WTC11 (cell line): ENCODE measurements at regions not wholly inside any gene's neighbourhood (a gene's known extent, or its start where the extent isn't known, plus 50 kb on each side); places are given as distances from the start of the nearest gene placed in this dataset.

Experiments
- ATAC-seq: fragments of 200-7000 bp; cut with Tn5 transposase; 2 replicates; pipeline ENCODE4 v1.10.0; 2021; ENCODE audit warnings: mild to moderate bottlenecking, moderate library complexity
- CTCF ChIA-PET: fragments of 300-600 bp; sonication (Branson Sonifier 250); formaldehyde crosslinking; loops from one replicate; lab custom pipeline; 2021; ENCODE audit warnings: antibody characterized with exemption; lab: Charles Lee
- POLR2A ChIA-PET: fragments of 350-600 bp; sonication (Branson Sonifier 250); formaldehyde crosslinking; loops from one replicate; lab custom pipeline; 2021; ENCODE audit warnings: antibody characterized with exemption; lab: Charles Lee
- DNase-seq: peaks from one replicate; pipeline ENCODE4 v3.0.0; 2021; ENCODE audit warnings: low spot score
- H3K27ac Mint-ChIP-seq: 2 replicates; pipeline ENCODE4 v1.8.0; 2021; ENCODE audit warnings: mixed read lengths
- H3K27me3 Mint-ChIP-seq: 2 replicates; pipeline ENCODE4 v1.8.0; 2021; ENCODE audit warnings: low read depth, mild to moderate bottlenecking, moderate library complexity, mixed read lengths
- H3K36me3 Mint-ChIP-seq: 2 replicates; pipeline ENCODE4 v1.8.0; 2021; ENCODE audit warnings: mixed read lengths
- H3K4me1 Mint-ChIP-seq: 2 replicates; pipeline ENCODE4 v1.8.0; 2022; ENCODE audit warnings: mixed read lengths
- H3K4me3 Mint-ChIP-seq: 2 replicates; pipeline ENCODE4 v1.8.0; 2021; ENCODE audit warnings: mild to moderate bottlenecking, moderate library complexity, mixed read lengths
- H3K9me3 Mint-ChIP-seq: 2 replicates; pipeline ENCODE4 v1.8.0; 2021; ENCODE audit warnings: mixed read lengths
- ELF4 ChIP-seq: sonication (generic); formaldehyde crosslinking; IDR thresholded peaks from 2 replicates; pipeline ENCODE4 v1.8.1; 2022; ENCODE audit warnings: low read depth, mild to moderate bottlenecking, moderate library complexity, missing genetic modification reagents
- JAZF1 ChIP-seq: fragments of 250-450 bp; sonication (Bioruptor Pico); IDR thresholded peaks from 2 replicates; pipeline ENCODE4 v1.9.0; 2021; ENCODE audit warnings: moderate library complexity, mild to moderate bottlenecking, inconsistent platforms
- NFE2L1 ChIP-seq: sonication (generic); formaldehyde crosslinking; IDR thresholded peaks from 2 replicates; pipeline ENCODE4 v1.8.1; 2023; ENCODE audit warnings: missing genetic modification reagents
- NR1H2 ChIP-seq: sonication (generic); formaldehyde crosslinking; IDR thresholded peaks from 2 replicates; pipeline ENCODE4 v1.9.0; 2021; ENCODE audit warnings: mild to moderate bottlenecking, moderate library complexity, missing genetic modification reagents
- RORB ChIP-seq: fragments of 250-450 bp; sonication (Bioruptor Pico); IDR thresholded peaks from 2 replicates; pipeline ENCODE4 v1.9.0; 2021; ENCODE audit warnings: mild to moderate bottlenecking
- TCF7 ChIP-seq: sonication (generic); formaldehyde crosslinking; IDR thresholded peaks from 2 replicates; pipeline ENCODE4 v1.8.0; 2022; ENCODE audit warnings: mild to moderate bottlenecking, low read depth, missing genetic modification reagents, moderate library complexity
- TEAD1 ChIP-seq: sonication (generic); formaldehyde crosslinking; IDR thresholded peaks from 2 replicates; pipeline ENCODE4 v1.8.0; 2022; ENCODE audit warnings: mild to moderate bottlenecking, missing genetic modification reagents
- ZNF317 ChIP-seq: sonication (generic); formaldehyde crosslinking; IDR thresholded peaks from 2 replicates; pipeline ENCODE4 v1.8.1; 2023; ENCODE audit warnings: low read depth, mild to moderate bottlenecking, moderate library complexity, missing genetic modification reagents, borderline replicate concordance
- ZNF416 ChIP-seq: fragments of 250-450 bp; sonication (Bioruptor Pico); IDR thresholded peaks from 2 replicates; pipeline ENCODE4 v1.9.0; 2021; ENCODE audit warnings: mild to moderate bottlenecking, inconsistent platforms
- TF ChIP-seq, protein P1 (sequence below): sonication (generic); formaldehyde crosslinking; conservative IDR thresholded peaks from 2 replicates; pipeline ENCODE4 v1.8.1; 2023; ENCODE audit warnings: mild to moderate bottlenecking, low read depth, missing genetic modification reagents, moderate library complexity
- TF ChIP-seq, protein P2 (sequence below): sonication (generic); formaldehyde crosslinking; IDR thresholded peaks from 2 replicates; pipeline ENCODE4 v1.8.0; 2022; ENCODE audit warnings: mild to moderate bottlenecking, missing genetic modification reagents
- TF ChIP-seq, protein P3 (sequence below): sonication (generic); formaldehyde crosslinking; conservative IDR thresholded peaks from 2 replicates; pipeline ENCODE4 v1.8.1; 2022; ENCODE audit warnings: mild to moderate bottlenecking, missing genetic modification reagents
- TF ChIP-seq, protein P4 (sequence below): sonication (generic); formaldehyde crosslinking; IDR thresholded peaks from 2 replicates; pipeline ENCODE4 v1.8.0; 2022; ENCODE audit warnings: missing genetic modification reagents
- TF ChIP-seq, protein P5 (sequence below): fragments of 250-450 bp; sonication (Bioruptor Pico); IDR thresholded peaks from 2 replicates; pipeline ENCODE4 v1.9.0; 2021; ENCODE audit warnings: mild to moderate bottlenecking

DNA sequence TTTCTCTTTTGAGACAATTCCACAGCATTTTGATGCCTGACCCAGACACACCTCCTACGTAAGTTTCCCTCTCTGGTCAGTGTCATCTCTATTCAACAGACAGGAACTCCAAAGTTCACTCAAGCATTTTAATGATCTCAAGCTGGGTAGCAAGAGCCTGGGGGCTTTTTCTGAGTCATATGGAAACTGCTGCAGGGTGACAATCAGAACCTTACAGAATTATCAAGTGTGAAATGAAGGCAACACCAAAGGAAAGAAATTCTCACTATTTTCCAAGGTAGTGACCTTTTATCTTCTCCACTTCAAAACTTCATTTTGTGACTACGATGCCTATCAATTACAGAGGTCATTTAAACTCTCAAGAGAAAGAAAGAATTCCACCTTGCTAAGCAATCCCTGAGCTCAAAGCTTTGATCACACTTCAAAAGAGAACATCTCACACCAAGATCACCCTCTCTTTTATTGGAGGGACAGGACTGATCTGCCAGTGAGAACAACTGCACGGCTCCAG is 229.0 kb upstream of the ZC3H12C start (continued):
- TF ChIP-seq, protein P1, sequence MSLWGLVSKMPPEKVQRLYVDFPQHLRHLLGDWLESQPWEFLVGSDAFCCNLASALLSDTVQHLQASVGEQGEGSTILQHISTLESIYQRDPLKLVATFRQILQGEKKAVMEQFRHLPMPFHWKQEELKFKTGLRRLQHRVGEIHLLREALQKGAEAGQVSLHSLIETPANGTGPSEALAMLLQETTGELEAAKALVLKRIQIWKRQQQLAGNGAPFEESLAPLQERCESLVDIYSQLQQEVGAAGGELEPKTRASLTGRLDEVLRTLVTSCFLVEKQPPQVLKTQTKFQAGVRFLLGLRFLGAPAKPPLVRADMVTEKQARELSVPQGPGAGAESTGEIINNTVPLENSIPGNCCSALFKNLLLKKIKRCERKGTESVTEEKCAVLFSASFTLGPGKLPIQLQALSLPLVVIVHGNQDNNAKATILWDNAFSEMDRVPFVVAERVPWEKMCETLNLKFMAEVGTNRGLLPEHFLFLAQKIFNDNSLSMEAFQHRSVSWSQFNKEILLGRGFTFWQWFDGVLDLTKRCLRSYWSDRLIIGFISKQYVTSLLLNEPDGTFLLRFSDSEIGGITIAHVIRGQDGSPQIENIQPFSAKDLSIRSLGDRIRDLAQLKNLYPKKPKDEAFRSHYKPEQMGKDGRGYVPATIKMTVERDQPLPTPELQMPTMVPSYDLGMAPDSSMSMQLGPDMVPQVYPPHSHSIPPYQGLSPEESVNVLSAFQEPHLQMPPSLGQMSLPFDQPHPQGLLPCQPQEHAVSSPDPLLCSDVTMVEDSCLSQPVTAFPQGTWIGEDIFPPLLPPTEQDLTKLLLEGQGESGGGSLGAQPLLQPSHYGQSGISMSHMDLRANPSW (CRISPR knock-in tag) = no peak
- TF ChIP-seq, protein P2, sequence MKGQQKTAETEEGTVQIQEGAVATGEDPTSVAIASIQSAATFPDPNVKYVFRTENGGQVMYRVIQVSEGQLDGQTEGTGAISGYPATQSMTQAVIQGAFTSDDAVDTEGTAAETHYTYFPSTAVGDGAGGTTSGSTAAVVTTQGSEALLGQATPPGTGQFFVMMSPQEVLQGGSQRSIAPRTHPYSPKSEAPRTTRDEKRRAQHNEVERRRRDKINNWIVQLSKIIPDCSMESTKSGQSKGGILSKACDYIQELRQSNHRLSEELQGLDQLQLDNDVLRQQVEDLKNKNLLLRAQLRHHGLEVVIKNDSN (CRISPR knock-in tag) = no peak
- TF ChIP-seq ZNF416 = no peak
- TF ChIP-seq, protein P3, sequence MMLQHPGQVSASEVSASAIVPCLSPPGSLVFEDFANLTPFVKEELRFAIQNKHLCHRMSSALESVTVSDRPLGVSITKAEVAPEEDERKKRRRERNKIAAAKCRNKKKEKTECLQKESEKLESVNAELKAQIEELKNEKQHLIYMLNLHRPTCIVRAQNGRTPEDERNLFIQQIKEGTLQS (CRISPR knock-in tag) = no peak
- no peak for TF ChIP-seq ZNF317
- TF ChIP-seq NFE2L1 (CRISPR knock-in tag) = no peak
- TF ChIP-seq, all 79 proteins: peak for 0

DNA sequence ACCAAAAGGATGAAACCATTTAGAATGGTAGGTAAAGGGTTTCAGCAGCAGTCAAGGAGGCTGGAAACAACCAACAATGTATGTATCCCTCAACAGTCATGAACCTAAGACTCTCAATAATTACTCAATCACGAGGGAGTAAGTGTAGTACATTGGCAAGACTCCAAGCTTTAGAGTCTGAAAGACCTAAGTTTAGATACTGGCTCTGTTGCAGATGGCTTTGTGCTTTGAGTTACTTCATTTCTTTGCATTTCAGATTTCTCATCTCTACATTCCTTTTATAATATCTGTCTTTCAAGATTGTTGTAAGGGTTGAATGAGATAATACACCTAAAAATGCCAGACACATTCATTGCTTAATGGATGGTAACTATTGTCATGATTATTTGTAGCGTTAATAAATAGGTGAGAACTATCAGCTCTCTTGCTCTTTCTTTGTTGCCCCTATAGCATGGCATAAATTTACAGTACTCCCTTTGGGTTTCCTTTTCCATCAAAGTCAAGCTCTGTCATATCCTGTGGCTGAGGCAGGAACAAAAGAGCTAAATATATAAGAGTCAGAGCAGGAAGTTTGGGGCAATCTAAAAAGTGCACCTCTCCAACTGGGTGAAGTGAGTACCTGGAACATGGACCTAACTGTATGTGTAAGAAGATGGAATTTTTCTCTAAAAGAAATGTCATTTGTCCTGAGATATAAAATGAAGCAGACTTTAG is 228.2 kb upstream of the ZC3H12C start:
- no peak for ATAC-seq
- no peaks in the 10 kb centered on the region for H3K9me3 Mint-ChIP-seq
- POLR2A ChIA-PET = interaction anchor here (0.9 kb wide), 1 partner anchor 17 kb away, joined by 3 read pairs; no protein-coding TSS in a partner anchor
- no peak for TF ChIP-seq TCF7 (CRISPR knock-in tag)
- TF ChIP-seq, protein P1 (CRISPR knock-in tag) = no peak
- no peak for TF ChIP-seq NR1H2 (CRISPR knock-in tag)
- no peak for TF ChIP-seq RORB (CRISPR knock-in tag)
- no peak for TF ChIP-seq TEAD1 (CRISPR knock-in tag)
- no peak for TF ChIP-seq ELF4 (CRISPR knock-in tag)
- TF ChIP-seq, all 79 proteins: peak for 0
- Mint-ChIP-seq H3K27me3 (no peaks in the 10 kb centered on the region), H3K27ac (no peak overlapping the region), H3K4me3 (no peak overlapping the region), H3K36me3 (no peaks in the 10 kb centered on the region), H3K4me1 (peaks cover 14% of the 10 kb centered on the region)
- CTCF ChIA-PET = interaction anchor here (1.0 to 1.9 kb wide), 3 partner anchors 9 to 74 kb away, joined by 3 to 10 read pairs (median 9); no protein-coding TSS in a partner anchor
- DNase-seq = no peak

DNA sequence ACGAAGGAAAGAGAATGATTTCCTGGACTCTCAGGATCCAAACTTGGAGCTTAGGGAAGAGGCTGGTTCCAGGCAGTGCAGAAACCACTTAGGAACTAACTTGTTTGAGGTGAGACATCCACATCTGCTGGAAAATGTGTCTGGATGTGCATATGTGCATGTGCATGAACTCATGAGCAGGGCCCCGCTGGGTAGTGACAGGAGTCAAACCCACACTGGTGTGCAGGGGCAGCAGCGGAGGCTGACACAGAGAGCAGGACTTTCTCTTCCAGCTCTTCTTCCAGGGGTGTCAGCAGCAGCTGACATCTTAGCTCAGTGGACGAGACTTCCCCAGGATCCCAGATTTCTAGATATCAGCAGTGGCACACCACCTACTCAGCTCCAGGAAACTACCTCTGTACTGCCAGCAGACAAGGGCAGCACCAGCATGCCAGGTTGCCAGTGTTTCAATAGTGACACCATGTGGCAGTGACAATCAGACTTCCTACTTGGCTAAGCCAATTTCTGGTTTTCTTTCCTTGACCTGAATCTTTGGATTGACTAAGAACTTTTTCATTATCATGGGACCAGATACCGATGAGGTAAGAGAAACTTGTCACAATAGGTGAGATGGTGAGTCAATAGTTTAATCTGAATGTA is 227.5 kb upstream of the ZC3H12C start:
- CTCF ChIA-PET = interaction anchor here (1.0 to 1.9 kb wide), 3 partner anchors 10 to 74 kb away, joined by 3 to 10 read pairs (median 9); no protein-coding TSS in a partner anchor
- Mint-ChIP-seq H3K4me1 (peaks cover 14% of the 10 kb centered on the region), H3K9me3 (no peaks in the 10 kb centered on the region), H3K27ac (no peak overlapping the region), H3K4me3 (no peak overlapping the region), H3K36me3 (no peaks in the 10 kb centered on the region), H3K27me3 (no peaks in the 10 kb centered on the region)
- peak; percentile 12 for DNase-seq
- ATAC-seq = peak; percentile 71
- POLR2A ChIA-PET = interaction anchor here (0.9 kb wide), 1 partner anchor 18 kb away, joined by 3 read pairs; no protein-coding TSS in a partner anchor
- TF ChIP-seq, protein P1 (CRISPR knock-in tag) = no peak
- TF ChIP-seq, protein P4, sequence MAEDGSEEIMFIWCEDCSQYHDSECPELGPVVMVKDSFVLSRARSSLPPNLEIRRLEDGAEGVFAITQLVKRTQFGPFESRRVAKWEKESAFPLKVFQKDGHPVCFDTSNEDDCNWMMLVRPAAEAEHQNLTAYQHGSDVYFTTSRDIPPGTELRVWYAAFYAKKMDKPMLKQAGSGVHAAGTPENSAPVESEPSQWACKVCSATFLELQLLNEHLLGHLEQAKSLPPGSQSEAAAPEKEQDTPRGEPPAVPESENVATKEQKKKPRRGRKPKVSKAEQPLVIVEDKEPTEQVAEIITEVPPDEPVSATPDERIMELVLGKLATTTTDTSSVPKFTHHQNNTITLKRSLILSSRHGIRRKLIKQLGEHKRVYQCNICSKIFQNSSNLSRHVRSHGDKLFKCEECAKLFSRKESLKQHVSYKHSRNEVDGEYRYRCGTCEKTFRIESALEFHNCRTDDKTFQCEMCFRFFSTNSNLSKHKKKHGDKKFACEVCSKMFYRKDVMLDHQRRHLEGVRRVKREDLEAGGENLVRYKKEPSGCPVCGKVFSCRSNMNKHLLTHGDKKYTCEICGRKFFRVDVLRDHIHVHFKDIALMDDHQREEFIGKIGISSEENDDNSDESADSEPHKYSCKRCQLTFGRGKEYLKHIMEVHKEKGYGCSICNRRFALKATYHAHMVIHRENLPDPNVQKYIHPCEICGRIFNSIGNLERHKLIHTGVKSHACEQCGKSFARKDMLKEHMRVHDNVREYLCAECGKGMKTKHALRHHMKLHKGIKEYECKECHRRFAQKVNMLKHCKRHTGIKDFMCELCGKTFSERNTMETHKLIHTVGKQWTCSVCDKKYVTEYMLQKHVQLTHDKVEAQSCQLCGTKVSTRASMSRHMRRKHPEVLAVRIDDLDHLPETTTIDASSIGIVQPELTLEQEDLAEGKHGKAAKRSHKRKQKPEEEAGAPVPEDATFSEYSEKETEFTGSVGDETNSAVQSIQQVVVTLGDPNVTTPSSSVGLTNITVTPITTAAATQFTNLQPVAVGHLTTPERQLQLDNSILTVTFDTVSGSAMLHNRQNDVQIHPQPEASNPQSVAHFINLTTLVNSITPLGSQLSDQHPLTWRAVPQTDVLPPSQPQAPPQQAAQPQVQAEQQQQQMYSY (CRISPR knock-in tag) = no peak
- no peak for TF ChIP-seq JAZF1
- TF ChIP-seq, protein P5, sequence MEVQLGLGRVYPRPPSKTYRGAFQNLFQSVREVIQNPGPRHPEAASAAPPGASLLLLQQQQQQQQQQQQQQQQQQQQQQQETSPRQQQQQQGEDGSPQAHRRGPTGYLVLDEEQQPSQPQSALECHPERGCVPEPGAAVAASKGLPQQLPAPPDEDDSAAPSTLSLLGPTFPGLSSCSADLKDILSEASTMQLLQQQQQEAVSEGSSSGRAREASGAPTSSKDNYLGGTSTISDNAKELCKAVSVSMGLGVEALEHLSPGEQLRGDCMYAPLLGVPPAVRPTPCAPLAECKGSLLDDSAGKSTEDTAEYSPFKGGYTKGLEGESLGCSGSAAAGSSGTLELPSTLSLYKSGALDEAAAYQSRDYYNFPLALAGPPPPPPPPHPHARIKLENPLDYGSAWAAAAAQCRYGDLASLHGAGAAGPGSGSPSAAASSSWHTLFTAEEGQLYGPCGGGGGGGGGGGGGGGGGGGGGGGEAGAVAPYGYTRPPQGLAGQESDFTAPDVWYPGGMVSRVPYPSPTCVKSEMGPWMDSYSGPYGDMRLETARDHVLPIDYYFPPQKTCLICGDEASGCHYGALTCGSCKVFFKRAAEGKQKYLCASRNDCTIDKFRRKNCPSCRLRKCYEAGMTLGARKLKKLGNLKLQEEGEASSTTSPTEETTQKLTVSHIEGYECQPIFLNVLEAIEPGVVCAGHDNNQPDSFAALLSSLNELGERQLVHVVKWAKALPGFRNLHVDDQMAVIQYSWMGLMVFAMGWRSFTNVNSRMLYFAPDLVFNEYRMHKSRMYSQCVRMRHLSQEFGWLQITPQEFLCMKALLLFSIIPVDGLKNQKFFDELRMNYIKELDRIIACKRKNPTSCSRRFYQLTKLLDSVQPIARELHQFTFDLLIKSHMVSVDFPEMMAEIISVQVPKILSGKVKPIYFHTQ (CRISPR knock-in tag) = no peak
